NCI-H187 (cell line): ENCODE measurements at regions not wholly inside any gene's neighbourhood (a gene's known extent, or its start where the extent isn't known, plus 50 kb on each side); places are given as distances from the start of the nearest gene placed in this dataset.

ENCODE experiments used
- DNase-seq, 2 experiments: peaks; one replicate each; lab custom pipeline; 2025; lab: John Stamatoyannopoulos, UW

- no peak for DNase-seq
Measured at GRCh38 chr2:128690869-128691268, 372.2 kb upstream of the HS6ST1 start.

GRCh38 chr2:128691526-128691925, 372.9 kb upstream of the HS6ST1 start:
- DNase-seq = no peak

- no peak for DNase-seq
Measured at GRCh38 chr2:128692895-128693742, 374.5 kb upstream of the HS6ST1 start.

- DNase-seq = no peak
Measured at GRCh38 chr2:128693743-128694029, 375.0 kb upstream of the HS6ST1 start.

GRCh38 chr2:128695646-128696220, 377.1 kb upstream of the HS6ST1 start:
- DNase-seq = no peak

GRCh38 chr2:128696421-128696820, 377.8 kb upstream of the HS6ST1 start:
- no peak for DNase-seq

- DNase-seq = no peak
Measured at GRCh38 chr2:128701418-128701817, 382.8 kb upstream of the HS6ST1 start.

- DNase-seq = no peak
Measured at GRCh38 chr2:128702616-128703015, 383.9 kb upstream of the HS6ST1 start.

- no peak for DNase-seq
Measured at GRCh38 chr2:128708106-128708816, 389.6 kb upstream of the HS6ST1 start.

- no peak for DNase-seq
Measured at GRCh38 chr2:128710242-128710641, 391.6 kb upstream of the HS6ST1 start.

GRCh38 chr2:128710729-128711128, 392.1 kb upstream of the HS6ST1 start:
- no peak for DNase-seq

- no peak for DNase-seq
Measured at GRCh38 chr2:128714285-128714684, 395.6 kb upstream of the HS6ST1 start.

- no peak for DNase-seq
Measured at GRCh38 chr2:128714851-128715312, 396.2 kb upstream of the HS6ST1 start.

- DNase-seq = no peak
Measured at GRCh38 chr2:128715360-128715759, 396.7 kb upstream of the HS6ST1 start.

GRCh38 chr2:128716299-128716721, 397.6 kb upstream of the HS6ST1 start:
- DNase-seq = no peak

- DNase-seq = no peak
Measured at GRCh38 chr2:128717758-128718710, 399.4 kb upstream of the HS6ST1 start.

GRCh38 chr2:128720080-128721022, 401.7 kb upstream of the HS6ST1 start:
- DNase-seq = no peak

GRCh38 chr2:128721096-128721495, 402.4 kb upstream of the HS6ST1 start:
- no peak for DNase-seq

GRCh38 chr2:128722489-128722888, 403.8 kb upstream of the HS6ST1 start:
- DNase-seq = peak; percentile 50 to 66

- no peak for DNase-seq
Measured at GRCh38 chr2:128724547-128724946, 405.9 kb upstream of the HS6ST1 start.

- DNase-seq = no peak
Measured at GRCh38 chr2:128724972-128725371, 406.3 kb upstream of the HS6ST1 start.
